GM23248 (cell line): ENCODE measurements at regions not wholly inside any gene's neighbourhood (a gene's known extent, or its start where the extent isn't known, plus 50 kb on each side); places are given as distances from the start of the nearest gene placed in this dataset.

Experiments
- DNase-seq: peaks from one replicate; pipeline ENCODE4 v3.0.0-alpha.2; 2015
- H2AFZ ChIP-seq: fragments of 200-600 bp; sonication (generic); 2 replicates; pipeline ENCODE4 v1.6.1; 2016; ENCODE audit warnings: antibody characterized with exemption
- H3F3A ChIP-seq: fragments of 200-600 bp; sonication (generic); 2 replicates; pipeline ENCODE4 v1.6.1; 2016; ENCODE audit warnings: mild to moderate bottlenecking, antibody characterized with exemption, mixed run types; ENCODE audit not compliant: insufficient read depth
- H3K27ac ChIP-seq: fragments of 200-600 bp; sonication (generic); 2 replicates; pipeline ENCODE4 v1.5.1; 2016; ENCODE audit warnings: mild to moderate bottlenecking
- H3K27me3 ChIP-seq: fragments of 200-600 bp; sonication (generic); replicated peaks from 2 replicates; pipeline ENCODE4 v1.6.1; 2016; ENCODE audit warnings: mild to moderate bottlenecking; ENCODE audit not compliant: insufficient read depth
- H3K36me3 ChIP-seq: fragments of 200-600 bp; sonication (generic); 2 replicates; pipeline ENCODE4 v1.6.1; 2016; ENCODE audit warnings: low read depth, mild to moderate bottlenecking
- H3K4me1 ChIP-seq: fragments of 200-600 bp; sonication (generic); 2 replicates; pipeline ENCODE4 v1.6.1; 2016; ENCODE audit warnings: mild to moderate bottlenecking; ENCODE audit not compliant: insufficient read depth
- H3K4me2 ChIP-seq: fragments of 200-600 bp; sonication (generic); one replicate; pipeline ENCODE4 v1.6.1; 2016; ENCODE audit warnings: mild to moderate bottlenecking; ENCODE audit not compliant: unreplicated experiment
- H3K4me3 ChIP-seq: fragments of 200-600 bp; sonication (generic); 2 replicates; pipeline ENCODE4 v1.5.1; 2016; ENCODE audit warnings: mild to moderate bottlenecking
- H3K79me2 ChIP-seq: fragments of 200-600 bp; sonication (generic); 2 replicates; pipeline ENCODE4 v1.6.1; 2016; ENCODE audit warnings: mild to moderate bottlenecking; ENCODE audit not compliant: insufficient read depth
- H3K9ac ChIP-seq: fragments of 200-600 bp; sonication (generic); 2 replicates; pipeline ENCODE4 v1.6.1; 2016; ENCODE audit warnings: mild to moderate bottlenecking
- H3K9me2 ChIP-seq: fragments of 200-600 bp; sonication (generic); 2 replicates; pipeline ENCODE4 v1.6.1; 2016; ENCODE audit warnings: mixed run types, mild to moderate bottlenecking, moderate library complexity; ENCODE audit not compliant: insufficient read depth
- H3K9me3 ChIP-seq: fragments of 200-600 bp; sonication (generic); one replicate; pipeline ENCODE4 v1.6.1; 2017; ENCODE audit warnings: low read depth
- H4K20me1 ChIP-seq: fragments of 200-600 bp; sonication (generic); 2 replicates; pipeline ENCODE4 v1.6.0; 2016; ENCODE audit not compliant: insufficient read depth
- EZH2 ChIP-seq: fragments of 200-600 bp; sonication (generic); IDR thresholded peaks from 2 replicates; pipeline ENCODE4 v1.6.1; 2018; ENCODE audit warnings: antibody characterized with exemption, mild to moderate bottlenecking; ENCODE audit not compliant: insufficient read depth, poor library complexity, severe bottlenecking
- EZH2phosphoT487 ChIP-seq: fragments of 200-600 bp; sonication (generic); IDR thresholded peaks from 2 replicates; pipeline ENCODE4 v1.6.1; 2018; ENCODE audit warnings: antibody characterized with exemption, moderate library complexity, mild to moderate bottlenecking, low read depth; ENCODE audit not compliant: insufficient read depth
- WGBS, 2 experiments: methylation state at CpG; one replicate each; pipeline ENCODE4 v1.1.6; 2015 to 2017; ENCODE audit warnings: low lambda C conversion rate in 2 of 2, low coverage in 1 of 2; ENCODE audit errors: missing lambda C conversion rate in 2 of 2; 5-methylcytosine and 5-hydroxymethylcytosine counted together
- in situ Hi-C: fragments of 300-500 bp; cut with MboI; formaldehyde crosslinking; loops from 2 replicates; pipeline ENCODE4 v1.15.0; 2020

DNA sequence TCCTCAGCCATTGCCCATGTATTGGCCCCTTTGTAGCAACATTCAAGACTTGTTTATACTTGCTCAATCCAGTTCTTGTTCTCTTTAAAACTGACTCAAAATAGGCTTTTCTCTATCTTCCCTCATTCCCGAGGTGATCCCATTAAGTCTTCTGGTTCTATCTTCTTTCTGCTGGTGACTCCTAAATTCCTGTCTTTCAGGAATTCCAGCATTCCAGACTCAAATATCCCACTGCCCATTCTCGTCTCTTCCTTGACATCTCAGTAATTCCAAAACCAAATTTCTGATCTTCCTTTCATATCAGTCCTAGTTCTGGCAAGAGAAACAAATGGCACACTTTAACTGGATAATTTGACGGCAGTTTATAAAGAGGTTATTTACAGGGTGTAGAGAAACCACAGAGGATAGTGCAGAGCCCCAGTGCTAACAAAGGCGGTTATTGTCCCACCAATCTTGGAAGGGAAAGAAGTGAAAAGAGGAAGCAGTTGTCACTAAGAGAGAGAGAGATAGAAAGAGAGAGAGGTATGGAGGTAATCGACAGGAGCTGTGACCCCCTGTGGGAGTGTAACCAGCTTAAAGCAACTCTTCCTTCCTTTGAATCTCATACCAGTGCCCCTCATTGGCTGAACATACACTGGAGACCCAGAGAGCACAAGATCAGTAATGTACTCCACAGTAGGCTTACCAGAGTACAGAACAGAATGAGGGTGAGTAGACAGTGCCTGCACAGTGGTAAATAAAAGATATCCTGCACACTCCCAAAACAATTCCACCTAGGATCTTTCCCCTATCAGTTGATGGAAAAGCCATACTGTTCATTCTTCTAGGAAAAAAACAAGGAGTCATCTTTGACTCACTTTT, 177.6 kb upstream of the LMNTD1 start:
- no peaks in the 10 kb centered on the region for H3K27me3 ChIP-seq
- no peak overlapping the region for H2AFZ ChIP-seq
- no peak overlapping the region for H3K9ac ChIP-seq
- no peak for TF ChIP-seq EZH2
- TF ChIP-seq EZH2phosphoT487: no peak
- no peaks in the 10 kb centered on the region for H3K36me3 ChIP-seq
- no peaks in the 10 kb centered on the region for H3K79me2 ChIP-seq
- H3K4me3 ChIP-seq: no peak overlapping the region
- no peak for DNase-seq
- no peaks in the 10 kb centered on the region for H3K9me3 ChIP-seq
- 72 to 83% methylated on average over 5 of the region's 5 CpGs for WGBS, 2 experiments
- H3K9me2 ChIP-seq: no peaks in the 10 kb centered on the region; the same call in 1 of the 2 replicates
- peaks cover 6% of the 10 kb centered on the region for H3F3A ChIP-seq
- no peak overlapping the region for H3K4me2 ChIP-seq
- in situ Hi-C loops: no loop called here
- H3K4me1 ChIP-seq: peaks cover 7% of the 10 kb centered on the region
- H3K27ac ChIP-seq: no peak overlapping the region
- H4K20me1 ChIP-seq: no peaks in the 10 kb centered on the region

DNA sequence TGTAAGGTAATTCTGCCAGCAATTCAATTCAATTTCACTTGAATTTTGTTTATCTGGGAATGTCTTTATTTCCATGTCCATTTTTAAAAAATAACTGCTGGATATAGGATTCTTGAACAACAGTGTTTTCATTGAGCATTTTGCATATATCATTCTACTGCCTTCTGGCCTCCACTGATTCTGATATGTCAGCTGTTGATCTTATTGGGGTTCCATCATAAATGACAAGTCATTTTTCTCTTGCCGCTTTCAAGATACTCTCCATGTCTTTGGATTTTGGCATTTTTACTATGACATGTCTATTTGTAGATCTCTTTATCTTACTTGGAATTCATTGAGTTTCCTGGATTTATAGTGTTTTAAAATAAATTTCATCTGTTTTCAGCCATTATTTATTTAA, 180.5 kb upstream of the LMNTD1 start:
- H3K4me2 ChIP-seq: no peak overlapping the region
- H3K9me2 ChIP-seq: no peaks in the 10 kb centered on the region; the same call in 1 of the 2 replicates
- no peak overlapping the region for H2AFZ ChIP-seq
- H4K20me1 ChIP-seq: no peaks in the 10 kb centered on the region
- no peak overlapping the region for H3K4me3 ChIP-seq
- no peak for TF ChIP-seq EZH2phosphoT487
- no peak for TF ChIP-seq EZH2
- no peaks in the 10 kb centered on the region for H3K79me2 ChIP-seq
- 96 to 98% methylated on average over 1 of the region's 1 CpG for WGBS, 2 experiments
- in situ Hi-C loops: no loop called here
- no peaks in the 10 kb centered on the region for H3K9me3 ChIP-seq
- H3K27me3 ChIP-seq: no peaks in the 10 kb centered on the region
- no peak overlapping the region for H3K9ac ChIP-seq
- H3K36me3 ChIP-seq: no peaks in the 10 kb centered on the region
- no peak overlapping the region for H3K27ac ChIP-seq
- DNase-seq: no peak
- no peaks in the 10 kb centered on the region for H3K4me1 ChIP-seq
- no peaks in the 10 kb centered on the region for H3F3A ChIP-seq

DNA sequence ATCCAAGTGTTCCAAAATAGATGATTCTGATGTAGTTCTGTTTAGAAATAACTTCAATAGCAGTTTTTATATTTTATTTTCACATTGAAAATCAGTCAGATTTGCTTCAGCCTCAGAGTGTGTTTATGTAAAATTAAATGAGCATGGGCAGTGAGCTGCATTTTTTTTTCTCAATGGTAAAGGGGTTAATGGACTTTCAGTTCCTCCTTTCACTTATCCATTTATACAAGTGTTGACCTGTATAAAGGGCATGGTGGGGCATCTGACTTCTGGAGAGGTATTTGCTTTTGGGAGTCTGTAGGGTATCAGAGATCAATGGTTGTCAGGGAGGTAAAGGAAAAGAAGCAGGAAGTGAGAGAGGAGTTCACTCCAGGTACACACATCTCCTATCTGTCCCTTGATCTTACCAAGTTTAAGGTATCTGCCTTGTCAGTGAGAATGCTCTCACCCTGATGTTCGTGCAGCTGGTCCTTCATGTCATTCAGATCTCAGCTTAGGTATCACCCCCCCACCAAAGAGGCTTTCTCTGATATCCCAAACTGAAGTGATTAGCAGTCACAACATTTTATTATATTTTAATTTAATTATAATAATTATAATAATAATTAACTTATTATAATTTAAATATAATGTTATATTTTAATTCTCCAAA, 181.6 kb upstream of the LMNTD1 start:
- H3K4me2 ChIP-seq: no peak overlapping the region
- no peaks in the 10 kb centered on the region for H3K27me3 ChIP-seq
- TF ChIP-seq EZH2phosphoT487: no peak
- no peak for TF ChIP-seq EZH2
- H2AFZ ChIP-seq: no peak overlapping the region
- H4K20me1 ChIP-seq: no peaks in the 10 kb centered on the region
- no peaks in the 10 kb centered on the region for H3K79me2 ChIP-seq
- DNase-seq: no peak
- in situ Hi-C loops: no loop called here
- no peak overlapping the region for H3K9ac ChIP-seq
- H3K27ac ChIP-seq: no peak overlapping the region
- H3K4me1 ChIP-seq: no peaks in the 10 kb centered on the region
- no peak overlapping the region for H3K4me3 ChIP-seq
- H3K36me3 ChIP-seq: no peaks in the 10 kb centered on the region
- no peaks in the 10 kb centered on the region for H3K9me3 ChIP-seq
- H3F3A ChIP-seq: no peaks in the 10 kb centered on the region
- WGBS, 2 experiments: 81 to 95% methylated on average over 1 of the region's 1 CpG
- H3K9me2 ChIP-seq: no peaks in the 10 kb centered on the region; the same call in 1 of the 2 replicates

DNA sequence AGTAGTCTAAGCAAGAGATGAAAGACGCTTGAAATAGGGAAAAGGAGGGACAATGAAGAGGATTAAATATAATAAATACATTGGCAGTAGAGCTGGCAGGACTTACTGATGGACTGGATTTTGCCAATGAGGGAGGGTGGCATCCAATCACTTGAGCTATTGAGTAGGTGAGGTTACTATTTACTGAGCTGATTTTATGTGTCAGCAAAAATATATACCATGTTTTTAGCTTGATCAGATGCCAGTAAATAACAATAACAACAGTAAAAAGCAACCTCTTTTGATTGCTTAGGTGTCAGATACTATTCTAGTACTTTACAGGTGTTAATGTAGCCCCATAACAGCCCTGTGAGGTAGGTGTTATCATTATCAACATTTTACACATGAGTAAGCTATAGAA, 187.5 kb upstream of the LMNTD1 start:
- Histone ChIP-seq H2AFZ (no peak overlapping the region), H4K20me1 (no peaks in the 10 kb centered on the region), H3K36me3 (no peaks in the 10 kb centered on the region), H3K9ac (no peak overlapping the region), H3K4me2 (no peak overlapping the region), H3K27me3 (no peaks in the 10 kb centered on the region), H3K79me2 (no peaks in the 10 kb centered on the region), H3K27ac (no peak overlapping the region), H3K9me2 (no peaks in the 10 kb centered on the region), H3K4me1 (peaks cover 4% of the 10 kb centered on the region; the same call in 1 of the 2 replicates), H3K9me3 (no peaks in the 10 kb centered on the region), H3K4me3 (no peak overlapping the region), H3F3A (no peaks in the 10 kb centered on the region)
- DNase-seq: no peak
- WGBS, 2 experiments: 44 to 71% methylated on average over 1 of the region's 1 CpG
- in situ Hi-C loops: no loop called here
- TF ChIP-seq EZH2phosphoT487: no peak
- TF ChIP-seq EZH2: no peak
